Smooth muscle cell of the brain vasculature (primary cell): ENCODE measurements at regions not wholly inside any gene's neighbourhood (a gene's known extent, or its start where the extent isn't known, plus 50 kb on each side); places are given as distances from the start of the nearest gene placed in this dataset.

Experiments used
- DNase-seq: peaks from one replicate; pipeline ENCODE4 v3.0.0-alpha.2; 2012; ENCODE audit warnings: low read depth, low spot score

- no peak for DNase-seq
Observed at GRCh38 chr17:79290726-79291125, 216.1 kb downstream of the ENGASE start.

DNA sequence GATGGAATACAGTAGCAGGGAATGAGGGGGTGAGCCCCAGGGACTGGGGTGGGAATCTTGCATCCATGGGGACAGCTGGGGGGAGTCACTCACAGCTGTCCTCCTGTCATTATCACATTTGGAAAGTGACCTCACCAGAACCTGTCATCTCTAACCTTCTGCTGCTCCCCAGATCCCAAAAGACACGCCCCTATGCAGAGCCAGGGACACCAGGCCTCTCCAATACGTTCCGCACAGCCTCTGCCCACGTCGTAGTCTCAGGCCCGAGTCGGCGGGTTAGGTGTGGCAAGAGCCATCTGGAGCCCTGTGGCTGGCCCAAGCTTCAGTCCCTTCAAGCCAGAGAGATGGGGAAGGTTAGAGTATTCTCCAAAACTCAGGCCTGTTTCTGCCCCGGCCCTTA, 214.3 kb downstream of the ENGASE start:
- no peak for DNase-seq

GRCh38 chr17:79286440-79286839, 211.8 kb downstream of the ENGASE start:
- DNase-seq = no peak

GRCh38 chr17:79285973-79286372, 211.3 kb downstream of the ENGASE start:
- DNase-seq = no peak

DNA sequence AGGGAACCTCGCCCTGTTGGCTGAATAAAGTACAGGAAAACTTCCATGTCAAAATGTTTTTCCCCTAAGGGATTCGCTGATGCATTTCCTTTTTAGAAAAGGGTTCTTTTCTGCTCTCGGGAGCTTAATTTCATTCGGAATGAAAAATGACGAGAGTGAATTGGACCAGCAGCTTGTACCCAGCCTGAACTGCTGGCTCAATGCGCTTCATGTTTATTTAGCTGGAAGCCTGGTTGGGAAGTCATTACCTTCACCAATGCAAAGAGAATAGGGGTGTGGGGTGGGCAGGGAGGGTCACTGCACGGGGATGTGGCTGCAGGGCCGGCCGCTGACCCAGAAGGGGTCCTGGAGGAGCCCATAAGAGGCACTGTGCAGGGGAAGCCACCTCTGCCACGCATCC, 207.7 kb downstream of the ENGASE start:
- no peak for DNase-seq

DNA sequence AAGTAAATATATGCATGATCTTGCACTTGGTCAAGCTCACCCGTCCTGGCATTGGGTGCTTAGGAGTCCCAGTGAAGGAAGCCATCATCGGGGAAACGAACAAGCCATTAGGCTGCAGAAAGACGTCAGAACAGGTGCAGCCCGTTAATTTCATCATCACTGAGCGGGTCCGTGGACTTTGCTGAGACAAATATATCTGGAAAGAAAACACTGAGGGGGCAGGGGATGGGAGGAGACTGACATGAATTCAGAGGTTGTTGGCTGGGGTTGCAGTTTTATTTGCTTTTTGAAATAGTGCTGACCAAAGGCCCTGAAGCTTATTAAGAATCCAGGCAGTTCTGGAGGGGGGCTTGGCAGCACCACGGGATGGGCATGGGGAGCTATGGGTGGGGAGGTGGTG, 207.2 kb downstream of the ENGASE start:
- no peak for DNase-seq

DNA sequence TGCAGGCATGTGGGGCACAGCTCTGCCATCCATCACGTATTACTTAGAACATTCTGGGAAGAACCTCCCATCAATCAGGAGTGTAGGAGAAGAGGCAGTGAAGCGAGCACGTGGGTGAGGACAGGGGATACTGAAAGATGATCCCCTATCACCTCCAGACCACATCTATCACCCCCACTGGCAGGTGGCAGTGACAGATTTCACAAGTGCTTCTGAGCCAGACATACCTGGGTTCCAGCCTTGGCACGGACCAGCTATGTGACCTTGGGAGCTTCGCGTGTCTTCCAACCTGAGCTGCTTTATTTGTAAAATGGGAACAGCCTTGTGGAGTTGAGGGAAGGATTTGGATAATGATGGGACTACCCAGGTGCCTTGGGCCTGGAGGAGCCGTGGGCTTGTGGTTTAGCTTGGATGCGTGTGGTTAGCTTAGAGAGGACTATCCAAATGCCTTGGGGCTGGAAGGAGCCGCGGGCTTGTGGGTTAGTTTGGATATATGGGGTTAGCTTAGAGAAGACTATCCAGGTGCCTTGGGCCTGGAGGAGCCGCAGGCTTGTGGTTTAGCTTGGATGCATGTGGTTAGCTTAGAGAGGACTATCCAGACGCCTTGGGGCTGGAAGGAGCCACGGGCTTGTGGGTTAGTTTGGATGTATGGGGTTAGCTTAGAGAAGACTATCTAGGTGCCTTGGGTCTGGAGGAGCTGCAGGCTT, 206.4 kb downstream of the ENGASE start:
- DNase-seq = no peak

DNA sequence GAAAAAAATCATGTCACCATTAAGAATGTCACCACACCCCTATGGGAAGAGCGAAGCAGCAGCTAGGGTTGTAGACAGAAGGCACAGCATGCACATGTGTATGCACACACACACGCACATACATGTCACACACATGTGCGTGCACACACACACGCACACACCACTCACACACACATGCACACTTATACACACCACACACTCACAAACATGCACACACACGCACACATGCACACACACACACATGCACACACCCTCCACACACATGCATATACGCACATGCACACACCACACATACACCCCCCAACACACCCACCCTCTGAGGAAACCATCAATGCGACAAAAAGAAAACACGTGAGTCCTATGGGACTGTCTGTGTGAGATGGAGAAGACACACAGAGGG, 205.4 kb downstream of the ENGASE start:
- no peak for DNase-seq

DNA sequence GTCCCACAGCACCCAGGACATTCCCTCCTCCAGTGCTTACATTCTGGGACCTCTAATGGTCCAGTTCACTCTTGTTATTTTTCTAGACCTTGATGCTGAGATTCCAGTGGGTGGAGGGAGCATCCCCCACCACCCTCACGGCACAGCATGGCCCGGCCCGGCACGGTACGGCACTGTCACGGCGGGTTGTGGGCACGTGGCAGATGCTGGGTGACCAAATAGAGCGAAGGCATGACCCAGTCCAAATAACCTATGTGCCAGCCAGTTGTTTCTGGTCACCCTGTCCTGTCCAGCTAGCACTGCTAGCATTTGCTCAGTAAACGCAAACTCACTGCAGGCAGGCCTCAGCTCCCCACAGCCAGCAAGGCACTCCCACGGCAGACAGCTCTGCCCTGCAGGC, 204.7 kb downstream of the ENGASE start:
- DNase-seq = no peak

DNA sequence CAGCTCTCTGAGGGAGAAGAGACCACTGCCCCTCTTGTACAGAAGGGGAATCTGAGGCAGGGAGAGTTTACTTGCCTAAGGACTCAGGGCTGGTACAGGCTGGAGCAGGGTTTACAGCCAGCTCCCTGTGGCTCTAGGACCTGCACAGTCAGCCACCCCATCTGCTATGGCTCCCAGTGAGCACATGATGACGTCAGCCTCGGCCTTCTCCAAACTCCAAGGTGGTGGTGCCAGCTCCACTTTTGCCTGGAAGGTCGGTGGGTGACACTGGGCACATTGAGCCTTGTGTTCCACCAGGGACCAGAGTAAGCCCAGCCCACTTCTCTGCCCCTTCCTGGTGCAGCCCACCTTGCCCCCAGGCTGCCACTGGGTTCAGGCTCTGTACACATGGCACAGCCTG, 202.2 kb downstream of the ENGASE start:
- DNase-seq = no peak

- no peak for DNase-seq
Observed at GRCh38 chr17:79273660-79274059, 199.0 kb downstream of the ENGASE start.

DNA sequence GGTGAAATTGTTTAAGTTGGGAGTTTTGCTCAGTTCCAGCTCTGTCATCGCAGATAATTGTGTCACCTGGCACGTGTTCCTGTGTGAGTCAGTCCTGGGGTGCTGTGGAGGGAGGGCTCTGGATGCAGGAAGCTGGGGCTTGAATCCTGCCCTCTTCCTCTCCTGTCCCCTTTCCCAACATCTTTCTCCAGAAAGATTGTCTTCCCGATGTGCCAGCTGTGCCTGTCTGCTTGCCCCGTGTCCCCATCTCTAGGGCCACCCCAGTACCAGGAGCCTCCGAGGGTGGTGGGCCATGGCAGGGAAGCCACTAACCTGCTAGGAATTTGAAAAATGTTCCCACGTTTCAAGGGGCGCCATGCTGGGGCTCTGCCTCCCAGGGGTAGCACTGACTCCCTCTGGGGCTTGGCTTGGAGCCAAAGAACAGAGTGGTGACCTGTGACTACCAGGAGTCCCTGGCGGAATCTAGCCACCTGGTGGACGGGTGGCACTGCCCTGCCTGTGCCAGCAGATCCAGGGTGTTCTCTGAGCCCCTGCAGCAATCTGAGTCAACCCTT, 198.1 kb downstream of the ENGASE start:
- no peak for DNase-seq

DNA sequence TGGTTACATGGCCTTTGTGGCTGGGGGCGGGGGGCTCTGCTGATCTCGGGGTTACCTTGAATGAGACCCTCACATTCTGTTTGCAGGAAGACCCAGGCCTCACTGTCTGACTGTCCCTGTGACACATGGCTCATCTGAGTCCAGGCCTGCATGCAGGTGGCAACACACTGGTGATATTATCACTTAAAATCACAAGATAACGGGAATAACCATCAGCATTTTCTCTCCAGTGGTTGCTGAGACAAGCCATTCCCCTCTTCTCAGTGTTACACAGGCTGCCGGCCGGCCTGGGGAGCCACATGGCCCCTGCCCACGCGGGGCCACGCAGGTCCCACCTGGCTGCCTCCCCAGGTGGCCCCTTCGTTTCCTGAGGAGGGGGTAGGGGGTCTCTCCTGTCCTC, 197.6 kb downstream of the ENGASE start:
- no peak for DNase-seq

- no peak for DNase-seq
Observed at GRCh38 chr17:79269620-79270019, 195.0 kb downstream of the ENGASE start.

GRCh38 chr17:79263191-79263590, 188.6 kb downstream of the ENGASE start:
- DNase-seq = no peak

DNA sequence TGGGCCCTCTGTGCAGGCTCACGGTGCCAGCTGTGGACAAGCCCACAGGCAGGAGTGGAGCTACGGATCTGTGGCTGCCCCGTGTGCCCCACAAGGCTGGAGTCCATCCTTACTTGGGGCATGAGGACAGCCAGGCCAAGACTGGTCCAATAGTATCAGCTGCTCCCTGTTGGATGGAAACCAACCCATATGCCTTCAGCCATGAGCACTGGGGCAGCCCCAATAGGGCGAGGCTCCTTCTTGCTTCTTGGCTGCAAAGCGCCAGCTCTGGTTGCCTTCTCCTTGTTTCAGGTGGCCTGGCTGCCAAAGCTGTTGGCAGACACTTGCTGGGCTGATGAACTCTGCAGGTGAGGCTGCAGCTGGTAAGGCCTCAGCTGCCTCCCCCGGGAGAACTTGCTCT, 188.0 kb downstream of the ENGASE start:
- DNase-seq = no peak

- DNase-seq = no peak
Observed at GRCh38 chr17:79261355-79262072, 186.9 kb downstream of the ENGASE start.

- DNase-seq = no peak
Observed at GRCh38 chr17:79258843-79259242, 184.2 kb downstream of the ENGASE start.

- no peak for DNase-seq
Observed at GRCh38 chr17:79258041-79258440, 183.4 kb downstream of the ENGASE start.

DNA sequence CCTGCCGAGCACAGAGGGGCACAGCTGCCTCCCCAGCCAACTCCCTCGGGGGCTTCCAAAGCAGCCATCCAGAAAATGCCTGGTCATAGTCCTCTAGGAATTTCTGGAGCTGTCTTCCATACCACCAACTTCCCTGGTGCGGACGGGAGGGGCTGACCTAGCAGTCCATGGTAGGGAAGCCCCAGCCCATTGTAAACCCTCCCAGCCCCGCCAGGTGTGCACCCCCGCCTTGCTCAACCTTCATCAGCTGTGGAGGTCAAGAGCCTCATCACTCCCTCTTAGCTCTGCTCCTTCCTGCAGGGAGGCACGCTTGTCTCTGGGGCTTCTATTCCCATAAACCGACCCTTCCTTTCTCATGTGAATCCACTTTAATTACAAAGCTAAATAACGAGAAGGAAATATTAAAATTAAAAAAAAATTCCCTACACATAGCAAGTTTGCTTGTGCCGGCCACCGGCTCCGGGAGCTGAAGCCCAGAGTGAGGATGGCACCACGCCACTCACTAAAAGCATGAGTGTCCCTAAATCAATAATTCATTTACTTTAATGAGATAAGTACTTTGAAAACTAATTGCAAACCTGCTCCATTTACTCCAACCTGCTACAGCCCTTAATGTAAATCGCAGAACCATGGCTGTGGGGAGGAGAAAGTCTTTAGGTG, 181.4 kb downstream of the ENGASE start:
- DNase-seq = no peak

- no peak for DNase-seq
Observed at GRCh38 chr17:79255456-79255855, 180.8 kb downstream of the ENGASE start.

DNA sequence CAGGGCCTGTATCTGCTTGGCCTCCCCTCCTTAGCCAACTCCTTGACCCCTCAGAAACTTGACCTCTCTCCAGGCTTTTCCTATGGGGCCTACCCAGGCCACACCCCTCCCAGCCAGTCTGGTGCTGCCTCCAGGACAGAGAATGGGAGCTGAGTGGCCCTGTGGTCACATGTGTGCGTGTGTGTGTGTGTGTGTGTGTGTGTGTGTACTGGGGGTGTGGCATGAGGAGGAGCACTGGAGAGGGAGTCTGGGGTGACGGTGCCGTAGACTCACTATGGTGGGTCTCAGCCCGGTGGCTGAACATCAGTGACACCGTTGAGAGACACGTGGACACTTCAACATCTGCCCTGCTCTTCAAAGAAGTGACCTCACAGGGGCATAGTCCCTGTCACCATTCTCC, 180.4 kb downstream of the ENGASE start:
- no peak for DNase-seq

DNA sequence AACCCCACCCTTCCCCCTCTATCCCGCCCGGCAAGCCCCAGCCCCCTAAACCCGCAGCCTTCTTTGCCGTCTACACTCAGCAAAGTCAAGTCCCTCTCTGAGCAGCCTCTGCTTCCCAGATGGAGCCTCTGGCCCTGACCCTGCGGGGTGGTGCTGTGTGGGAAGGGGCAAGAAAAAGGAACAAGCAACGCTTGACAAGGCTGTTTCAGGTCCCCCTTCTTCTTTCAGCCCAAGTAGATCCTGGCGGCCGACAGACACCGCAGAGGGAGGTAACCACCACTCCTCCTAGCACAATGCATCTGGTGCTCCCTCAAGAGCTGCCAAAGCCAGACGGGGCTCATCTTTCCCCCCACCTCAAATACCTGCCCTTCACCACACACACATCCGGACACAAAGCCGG, 178.3 kb downstream of the ENGASE start:
- no peak for DNase-seq
